ENCODE measurements at regions not wholly inside any gene's neighbourhood (a gene's known extent, or its start where the extent isn't known, plus 50 kb on each side); places are given as distances from the start of the nearest gene placed in this dataset.

DNA sequence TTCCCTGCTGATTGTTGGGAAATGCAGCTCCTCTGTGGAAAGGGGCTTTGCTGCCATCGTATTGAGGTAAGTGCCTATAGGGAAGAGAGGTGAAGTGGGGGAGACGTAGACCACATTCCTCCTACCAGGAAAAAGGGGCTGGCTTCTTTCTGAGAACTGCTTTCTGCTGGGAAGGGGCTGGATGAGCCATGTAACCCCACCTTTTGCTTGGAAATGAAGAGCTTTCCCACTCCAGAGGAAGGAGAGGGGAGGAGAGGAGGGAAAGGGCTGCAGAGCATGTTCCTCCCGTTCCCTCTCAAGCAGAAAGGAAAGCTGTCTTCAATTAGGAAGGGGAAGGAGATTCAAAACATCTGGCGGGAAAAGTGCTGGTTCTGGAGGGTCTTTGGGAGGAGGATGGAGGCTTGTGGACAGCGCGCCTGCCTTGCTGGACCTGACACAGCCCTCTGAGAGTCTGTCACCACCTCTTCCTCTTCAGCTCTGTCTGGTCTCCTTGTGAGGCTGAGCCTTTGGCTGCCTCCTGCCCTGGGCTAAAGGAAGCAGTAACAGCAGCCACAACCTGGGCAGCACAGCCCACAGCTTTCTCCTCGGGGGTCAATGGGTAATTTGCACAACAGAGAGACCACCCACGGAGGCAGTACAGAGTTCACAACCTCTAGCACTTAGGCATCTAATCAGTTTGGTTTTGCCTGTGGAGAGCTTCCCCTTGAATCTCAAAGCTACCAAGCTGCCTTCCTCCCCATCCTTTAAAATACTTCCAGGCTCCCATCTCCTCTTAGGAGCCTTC, 410.0 kb upstream of the TNP1 start:
- H3K4me3 ChIP-seq, result no peak overlapping the region
- no peak overlapping the region for H3K27ac ChIP-seq
- H3K9me3 ChIP-seq, result no peaks in the 10 kb centered on the region
- no peak for DNase-seq
- no peaks in the 10 kb centered on the region for H3K27me3 ChIP-seq
- no peaks in the 10 kb centered on the region for H3K4me1 ChIP-seq
- intact Hi-C loops (cut with DNase I; ENCODE audit: low total_unique reads), result no loop called here
- no peaks in the 10 kb centered on the region for H3K36me3 ChIP-seq
- TF ChIP-seq POLR2A (IDR thresholded peaks at IDR 0.05) (no peak), CTCF (IDR thresholded peaks at IDR 0.05) (no peak)

DNA sequence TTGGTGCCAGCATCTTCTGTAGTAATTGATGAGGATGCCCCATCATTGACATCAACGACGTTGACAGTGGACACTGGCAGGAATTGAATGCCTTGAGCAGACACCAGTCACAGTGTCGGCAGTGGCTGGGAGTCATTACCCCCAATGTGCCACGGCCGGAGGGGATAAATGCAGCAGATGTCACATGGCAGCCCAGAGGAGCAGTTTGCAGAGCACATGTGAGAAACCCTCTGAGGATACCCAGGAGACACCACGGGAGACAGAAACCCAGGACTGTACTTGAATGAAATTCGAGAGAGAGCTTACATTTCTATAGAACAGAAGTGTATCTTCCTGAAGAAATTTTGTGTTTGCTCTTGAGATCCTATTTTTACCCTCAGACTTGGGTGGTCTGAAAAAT, 409.1 kb upstream of the TNP1 start:
- no peak for TF ChIP-seq CTCF (IDR thresholded peaks at IDR 0.05)
- no peak for TF ChIP-seq POLR2A (IDR thresholded peaks at IDR 0.05)
- H3K36me3 ChIP-seq, result no peaks in the 10 kb centered on the region
- DNase-seq, result no peak
- no peaks in the 10 kb centered on the region for H3K9me3 ChIP-seq
- intact Hi-C loops (cut with DNase I; ENCODE audit: low total_unique reads), result no loop called here
- no peaks in the 10 kb centered on the region for H3K4me1 ChIP-seq
- no peaks in the 10 kb centered on the region for H3K27me3 ChIP-seq
- no peak overlapping the region for H3K4me3 ChIP-seq
- H3K27ac ChIP-seq, result no peak overlapping the region

GRCh38 chr2:217267758-217268157, 407.9 kb upstream of the TNP1 start:
- H3K27me3 ChIP-seq, result no peaks in the 10 kb centered on the region
- H3K36me3 ChIP-seq, result no peaks in the 10 kb centered on the region
- intact Hi-C loops (cut with DNase I; ENCODE audit: low total_unique reads), result no loop called here
- H3K4me3 ChIP-seq, result no peak overlapping the region
- H3K4me1 ChIP-seq, result no peaks in the 10 kb centered on the region
- no peak overlapping the region for H3K27ac ChIP-seq
- TF ChIP-seq POLR2A (IDR thresholded peaks at IDR 0.05), result no peak
- TF ChIP-seq CTCF (IDR thresholded peaks at IDR 0.05), result no peak
- no peaks in the 10 kb centered on the region for H3K9me3 ChIP-seq
- DNase-seq, result no peak

- no peaks in the 10 kb centered on the region for H3K36me3 ChIP-seq
- TF ChIP-seq POLR2A (IDR thresholded peaks at IDR 0.05) (no peak), CTCF (IDR thresholded peaks at IDR 0.05) (no peak)
- H3K4me3 ChIP-seq, result no peak overlapping the region
- H3K4me1 ChIP-seq, result peaks cover 0 to 2% of the 10 kb centered on the region in 2 donors
- no peaks in the 10 kb centered on the region for H3K27me3 ChIP-seq
- no peaks in the 10 kb centered on the region for H3K9me3 ChIP-seq
- intact Hi-C loops (cut with DNase I; ENCODE audit: low total_unique reads), result no loop called here
- DNase-seq, result no peak
- peak overlapping the region in 1 of 2 donors; percentile 16 for H3K27ac ChIP-seq
Measured at GRCh38 chr2:217263756-217264155, 403.9 kb upstream of the TNP1 start.

DNA sequence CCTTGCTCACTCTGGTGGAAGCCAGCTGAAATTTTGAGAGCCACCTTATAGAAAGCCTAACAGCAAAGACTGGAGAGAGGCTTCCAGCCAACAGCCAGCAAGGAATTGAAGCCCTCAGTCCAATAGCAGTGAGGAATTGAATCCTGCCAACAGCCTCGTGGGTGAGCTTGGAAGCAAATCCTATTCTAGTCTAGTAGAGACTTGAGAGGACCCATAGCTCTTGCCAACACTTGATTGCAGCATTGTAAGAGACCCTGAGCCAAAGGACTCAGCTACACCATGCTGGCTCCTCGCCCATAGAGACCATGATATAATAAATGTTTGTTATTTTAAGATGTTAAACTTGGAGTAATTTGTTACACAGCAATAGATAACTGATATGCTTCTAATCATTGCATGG, 403.0 kb upstream of the TNP1 start:
- no peaks in the 10 kb centered on the region for H3K27me3 ChIP-seq
- H3K4me3 ChIP-seq, result no peak overlapping the region
- intact Hi-C loops (cut with DNase I; ENCODE audit: low total_unique reads), result no loop called here
- DNase-seq, result no peak
- no peaks in the 10 kb centered on the region for H3K9me3 ChIP-seq
- no peaks in the 10 kb centered on the region for H3K36me3 ChIP-seq
- H3K4me1 ChIP-seq, result peaks cover 0 to 2% of the 10 kb centered on the region in 2 donors
- TF ChIP-seq CTCF (IDR thresholded peaks at IDR 0.05), result no peak
- H3K27ac ChIP-seq, result peak overlapping the region in 1 of 2 donors; percentile 13

All from uterus (tissue), 3 donors.